Peyer's patch (tissue), 4 donors: ENCODE measurements at regions not wholly inside any gene's neighbourhood (a gene's known extent, or its start where the extent isn't known, plus 50 kb on each side); places are given as distances from the start of the nearest gene placed in this dataset.

ENCODE experiments used
- POLR2A ChIP-seq, 2 donors: fragments of 450-650 bp; IDR thresholded peaks; one replicate each; pipeline ENCODE4 v1.5.1; 2017; ENCODE audit warnings: antibody characterized with exemption in 2 of 2, mild to moderate bottlenecking in 2 of 2, moderate library complexity in 2 of 2
- TF ChIP-seq, protein P1 (sequence below), 6 experiments: fragments of 450-650 bp in 4 of 6; fragments of 200-600 bp in 2 of 6; sonication (generic) in 1 of 6; IDR thresholded peaks; one replicate each; pipeline ENCODE4 v1.5.1; 2017 to 2019; ENCODE audit warnings: antibody characterized with exemption in 6 of 6, mild to moderate bottlenecking in 3 of 6, moderate library complexity in 1 of 6

DNA sequence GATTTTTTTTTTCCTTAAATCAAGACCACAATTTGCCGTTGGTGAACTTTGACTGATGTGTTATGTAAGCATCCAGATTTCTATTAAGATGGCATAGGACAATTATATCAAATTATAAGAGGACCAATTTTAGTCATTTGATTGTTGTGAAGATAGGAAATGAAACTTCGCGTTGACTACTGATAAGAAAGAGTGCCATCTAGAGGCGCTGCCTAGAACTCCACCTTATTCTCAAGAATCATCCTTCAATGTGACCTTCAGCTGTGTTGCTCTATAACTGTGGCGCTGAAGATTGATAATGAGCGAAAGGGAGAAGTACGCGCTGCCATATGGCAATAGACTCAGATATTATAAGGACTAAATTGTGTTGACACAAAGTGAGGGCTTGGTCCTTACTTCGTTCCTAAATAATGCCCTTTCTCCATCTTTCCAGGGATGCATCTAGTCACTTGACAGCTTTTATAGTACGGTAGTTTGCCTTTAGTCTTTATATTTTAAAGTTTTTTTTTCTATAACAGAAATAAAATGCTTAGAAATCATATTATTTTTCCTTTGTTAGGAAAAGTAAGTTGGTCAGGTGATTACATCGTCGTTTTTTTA, 350.8 kb upstream of the STXBP6 start:
- TF ChIP-seq, protein P1, sequence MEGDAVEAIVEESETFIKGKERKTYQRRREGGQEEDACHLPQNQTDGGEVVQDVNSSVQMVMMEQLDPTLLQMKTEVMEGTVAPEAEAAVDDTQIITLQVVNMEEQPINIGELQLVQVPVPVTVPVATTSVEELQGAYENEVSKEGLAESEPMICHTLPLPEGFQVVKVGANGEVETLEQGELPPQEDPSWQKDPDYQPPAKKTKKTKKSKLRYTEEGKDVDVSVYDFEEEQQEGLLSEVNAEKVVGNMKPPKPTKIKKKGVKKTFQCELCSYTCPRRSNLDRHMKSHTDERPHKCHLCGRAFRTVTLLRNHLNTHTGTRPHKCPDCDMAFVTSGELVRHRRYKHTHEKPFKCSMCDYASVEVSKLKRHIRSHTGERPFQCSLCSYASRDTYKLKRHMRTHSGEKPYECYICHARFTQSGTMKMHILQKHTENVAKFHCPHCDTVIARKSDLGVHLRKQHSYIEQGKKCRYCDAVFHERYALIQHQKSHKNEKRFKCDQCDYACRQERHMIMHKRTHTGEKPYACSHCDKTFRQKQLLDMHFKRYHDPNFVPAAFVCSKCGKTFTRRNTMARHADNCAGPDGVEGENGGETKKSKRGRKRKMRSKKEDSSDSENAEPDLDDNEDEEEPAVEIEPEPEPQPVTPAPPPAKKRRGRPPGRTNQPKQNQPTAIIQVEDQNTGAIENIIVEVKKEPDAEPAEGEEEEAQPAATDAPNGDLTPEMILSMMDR (IDR thresholded peaks at IDR 0.05) = peak in 5 of 6 experiments; percentile 18 to 67 (median 63)
- no peak for TF ChIP-seq POLR2A (IDR thresholded peaks at IDR 0.05)
